HL-60 (cell line): ENCODE measurements at regions not wholly inside any gene's neighbourhood (a gene's known extent, or its start where the extent isn't known, plus 50 kb on each side); places are given as distances from the start of the nearest gene placed in this dataset.

ENCODE experiments used
- GABPA ChIP-seq: IDR thresholded peaks from 2 replicates; pipeline ENCODE4 v1.6.1; 2012; ENCODE audit warnings: low read depth
- POLR2AphosphoS5 ChIP-seq: IDR thresholded peaks from 2 replicates; pipeline ENCODE4 v1.6.1; 2012; ENCODE audit warnings: low read depth
- TF ChIP-seq, protein P1 (sequence below): IDR thresholded peaks from one replicate; pipeline ENCODE4 v1.5.1; 2011; ENCODE audit warnings: low read length, control low read depth, inconsistent platforms; ENCODE audit not compliant: insufficient read depth
- TF ChIP-seq, protein P2 (sequence below): IDR thresholded peaks from 2 replicates; pipeline ENCODE4 v1.6.1; 2012; ENCODE audit warnings: low read depth; ENCODE audit not compliant: insufficient replicate concordance

DNA sequence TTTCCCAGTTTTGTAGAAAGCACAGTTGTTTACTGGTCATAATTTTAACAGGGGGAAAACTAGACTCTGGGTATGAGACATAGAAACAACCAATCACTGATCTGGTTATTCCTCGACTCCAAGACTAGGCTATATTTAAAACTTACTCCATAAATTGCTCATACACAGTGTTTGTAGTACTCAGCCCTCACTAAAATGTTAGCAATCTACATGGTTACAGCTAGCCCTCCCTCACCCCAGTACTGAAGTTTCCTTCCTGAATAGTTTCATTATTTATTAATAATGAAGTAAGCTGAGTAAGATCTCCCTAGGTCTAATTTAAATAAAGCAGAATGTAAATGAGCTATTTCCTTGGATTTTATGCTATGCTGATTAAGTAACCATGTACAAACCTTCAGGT, 275.1 kb downstream of the CDH20 start:
- TF ChIP-seq, protein P1, sequence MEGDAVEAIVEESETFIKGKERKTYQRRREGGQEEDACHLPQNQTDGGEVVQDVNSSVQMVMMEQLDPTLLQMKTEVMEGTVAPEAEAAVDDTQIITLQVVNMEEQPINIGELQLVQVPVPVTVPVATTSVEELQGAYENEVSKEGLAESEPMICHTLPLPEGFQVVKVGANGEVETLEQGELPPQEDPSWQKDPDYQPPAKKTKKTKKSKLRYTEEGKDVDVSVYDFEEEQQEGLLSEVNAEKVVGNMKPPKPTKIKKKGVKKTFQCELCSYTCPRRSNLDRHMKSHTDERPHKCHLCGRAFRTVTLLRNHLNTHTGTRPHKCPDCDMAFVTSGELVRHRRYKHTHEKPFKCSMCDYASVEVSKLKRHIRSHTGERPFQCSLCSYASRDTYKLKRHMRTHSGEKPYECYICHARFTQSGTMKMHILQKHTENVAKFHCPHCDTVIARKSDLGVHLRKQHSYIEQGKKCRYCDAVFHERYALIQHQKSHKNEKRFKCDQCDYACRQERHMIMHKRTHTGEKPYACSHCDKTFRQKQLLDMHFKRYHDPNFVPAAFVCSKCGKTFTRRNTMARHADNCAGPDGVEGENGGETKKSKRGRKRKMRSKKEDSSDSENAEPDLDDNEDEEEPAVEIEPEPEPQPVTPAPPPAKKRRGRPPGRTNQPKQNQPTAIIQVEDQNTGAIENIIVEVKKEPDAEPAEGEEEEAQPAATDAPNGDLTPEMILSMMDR: no peak
- TF ChIP-seq, protein P2, sequence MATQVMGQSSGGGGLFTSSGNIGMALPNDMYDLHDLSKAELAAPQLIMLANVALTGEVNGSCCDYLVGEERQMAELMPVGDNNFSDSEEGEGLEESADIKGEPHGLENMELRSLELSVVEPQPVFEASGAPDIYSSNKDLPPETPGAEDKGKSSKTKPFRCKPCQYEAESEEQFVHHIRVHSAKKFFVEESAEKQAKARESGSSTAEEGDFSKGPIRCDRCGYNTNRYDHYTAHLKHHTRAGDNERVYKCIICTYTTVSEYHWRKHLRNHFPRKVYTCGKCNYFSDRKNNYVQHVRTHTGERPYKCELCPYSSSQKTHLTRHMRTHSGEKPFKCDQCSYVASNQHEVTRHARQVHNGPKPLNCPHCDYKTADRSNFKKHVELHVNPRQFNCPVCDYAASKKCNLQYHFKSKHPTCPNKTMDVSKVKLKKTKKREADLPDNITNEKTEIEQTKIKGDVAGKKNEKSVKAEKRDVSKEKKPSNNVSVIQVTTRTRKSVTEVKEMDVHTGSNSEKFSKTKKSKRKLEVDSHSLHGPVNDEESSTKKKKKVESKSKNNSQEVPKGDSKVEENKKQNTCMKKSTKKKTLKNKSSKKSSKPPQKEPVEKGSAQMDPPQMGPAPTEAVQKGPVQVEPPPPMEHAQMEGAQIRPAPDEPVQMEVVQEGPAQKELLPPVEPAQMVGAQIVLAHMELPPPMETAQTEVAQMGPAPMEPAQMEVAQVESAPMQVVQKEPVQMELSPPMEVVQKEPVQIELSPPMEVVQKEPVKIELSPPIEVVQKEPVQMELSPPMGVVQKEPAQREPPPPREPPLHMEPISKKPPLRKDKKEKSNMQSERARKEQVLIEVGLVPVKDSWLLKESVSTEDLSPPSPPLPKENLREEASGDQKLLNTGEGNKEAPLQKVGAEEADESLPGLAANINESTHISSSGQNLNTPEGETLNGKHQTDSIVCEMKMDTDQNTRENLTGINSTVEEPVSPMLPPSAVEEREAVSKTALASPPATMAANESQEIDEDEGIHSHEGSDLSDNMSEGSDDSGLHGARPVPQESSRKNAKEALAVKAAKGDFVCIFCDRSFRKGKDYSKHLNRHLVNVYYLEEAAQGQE: no peak
- no peak for TF ChIP-seq GABPA
- no peak for TF ChIP-seq POLR2AphosphoS5
